Neural cell (in vitro differentiated cells): ENCODE measurements at regions not wholly inside any gene's neighbourhood (a gene's known extent, or its start where the extent isn't known, plus 50 kb on each side); places are given as distances from the start of the nearest gene placed in this dataset.

Experiments
- H2AFZ ChIP-seq: fragments of 200-600, 300-800 bp; sonication (generic), shearing (Covaris generic); 2 replicates; pipeline ENCODE4 v1.6.0; 2014; ENCODE audit warnings: low read depth, mild to moderate bottlenecking, antibody characterized with exemption, low read length, moderate library complexity
- H3F3A ChIP-seq: fragments of 200-600 bp; shearing (Covaris generic); 2 replicates; pipeline ENCODE4 v1.6.1; 2016; ENCODE audit warnings: mild to moderate bottlenecking, moderate library complexity, mixed read lengths, antibody characterized with exemption, low read length; ENCODE audit not compliant: insufficient read depth, poor library complexity, severe bottlenecking
- H3K27ac ChIP-seq: fragments of 200-600, 300-800 bp; sonication (generic), shearing (Covaris generic); 2 replicates; pipeline ENCODE4 v1.5.1; 2014; ENCODE audit warnings: mild to moderate bottlenecking, low read length, moderate library complexity
- H3K27me3 ChIP-seq: fragments of 300-800, 200-600 bp; sonication (generic), shearing (Covaris generic); 2 replicates; pipeline ENCODE4 v1.6.0; 2014; ENCODE audit warnings: mild to moderate bottlenecking, low read depth, low read length, moderate library complexity; ENCODE audit not compliant: insufficient read depth
- H3K36me3 ChIP-seq: fragments of 300-800, 200-600 bp; sonication (generic), shearing (Covaris generic); 2 replicates; pipeline ENCODE4 v1.5.1; 2014; ENCODE audit warnings: mild to moderate bottlenecking, antibody characterized with exemption, low read length, moderate library complexity; ENCODE audit not compliant: insufficient read depth
- H3K4me2 ChIP-seq: fragments of 300-800, 200-600 bp; sonication (generic), shearing (Covaris generic); 2 replicates; pipeline ENCODE4 v1.6.0; 2014; ENCODE audit warnings: mild to moderate bottlenecking, low read length
- H3K4me3 ChIP-seq: fragments of 300-800, 200-600 bp; sonication (generic), shearing (Covaris generic); 2 replicates; pipeline ENCODE4 v1.5.1; 2014; ENCODE audit warnings: mild to moderate bottlenecking, low read length, moderate library complexity
- H3K79me2 ChIP-seq: fragments of 200-600 bp; shearing (Covaris generic); replicated peaks from 2 replicates; pipeline ENCODE4 v1.6.0; 2014; ENCODE audit warnings: mild to moderate bottlenecking, low read length, moderate library complexity; ENCODE audit not compliant: insufficient read depth
- H3K9ac ChIP-seq: fragments of 300-800, 200-600 bp; sonication (generic), shearing (Covaris generic); 2 replicates; pipeline ENCODE4 v1.6.1; 2016; ENCODE audit warnings: mild to moderate bottlenecking, low read length, mixed read lengths
- H3K9me2 ChIP-seq: fragments of 200-600 bp; shearing (Covaris generic); 2 replicates; pipeline ENCODE4 v1.6.1; 2016; ENCODE audit warnings: mild to moderate bottlenecking, low read length, mixed read lengths; ENCODE audit not compliant: insufficient read depth
- H3K9me3 ChIP-seq: fragments of 200-600, 300-800 bp; sonication (generic), shearing (Covaris generic); 2 replicates; pipeline ENCODE4 v1.6.1; 2016; ENCODE audit warnings: mild to moderate bottlenecking, mixed run types, low read length, moderate library complexity, mixed read lengths
- H4K20me1 ChIP-seq: fragments of 200-600 bp; shearing (Covaris generic); 2 replicates; pipeline ENCODE4 v1.6.1; 2016; ENCODE audit warnings: mild to moderate bottlenecking, mixed run types; ENCODE audit not compliant: insufficient read depth
- EP300 ChIP-seq: fragments of 450-650 bp; conservative IDR thresholded peaks from 2 replicates; pipeline ENCODE4 v1.6.1; 2014; ENCODE audit warnings: antibody characterized with exemption, mild to moderate bottlenecking, moderate library complexity; ENCODE audit not compliant: poor library complexity, severe bottlenecking
- EZH2 ChIP-seq: fragments of 200-600, 300-800 bp; shearing (Covaris generic), sonication (generic); IDR thresholded peaks from 2 replicates; pipeline ENCODE4 v1.6.1; 2014; ENCODE audit warnings: antibody characterized with exemption, low read length, borderline replicate concordance, mild to moderate bottlenecking; ENCODE audit not compliant: insufficient read depth, poor library complexity, severe bottlenecking
- MXI1 ChIP-seq: fragments of 450-650 bp; conservative IDR thresholded peaks from 2 replicates; pipeline ENCODE4 v1.6.1; 2014; ENCODE audit warnings: antibody characterized with exemption, mild to moderate bottlenecking; ENCODE audit not compliant: poor library complexity, severe bottlenecking
- POLR2AphosphoS5 ChIP-seq: IDR thresholded peaks from 2 replicates; pipeline ENCODE4 v1.6.1; 2012
- RAD21 ChIP-seq: fragments of 450-650 bp; conservative IDR thresholded peaks from 2 replicates; pipeline ENCODE4 v1.6.1; 2014; ENCODE audit warnings: antibody characterized with exemption, mild to moderate bottlenecking, moderate library complexity
- SMC3 ChIP-seq: fragments of 450-650 bp; conservative IDR thresholded peaks from 2 replicates; pipeline ENCODE4 v1.6.1; 2014; ENCODE audit warnings: antibody characterized with exemption, mild to moderate bottlenecking, moderate library complexity; ENCODE audit not compliant: poor library complexity
- TF ChIP-seq, protein P1 (sequence below): fragments of 450-650 bp; IDR thresholded peaks from 2 replicates; pipeline ENCODE4 v1.5.1; 2014; ENCODE audit warnings: antibody characterized with exemption, mild to moderate bottlenecking, moderate library complexity; ENCODE audit not compliant: poor library complexity, severe bottlenecking
- TF ChIP-seq, protein P2 (sequence below): IDR thresholded peaks from 2 replicates; pipeline ENCODE4 v1.6.1; 2012; ENCODE audit warnings: borderline replicate concordance

DNA sequence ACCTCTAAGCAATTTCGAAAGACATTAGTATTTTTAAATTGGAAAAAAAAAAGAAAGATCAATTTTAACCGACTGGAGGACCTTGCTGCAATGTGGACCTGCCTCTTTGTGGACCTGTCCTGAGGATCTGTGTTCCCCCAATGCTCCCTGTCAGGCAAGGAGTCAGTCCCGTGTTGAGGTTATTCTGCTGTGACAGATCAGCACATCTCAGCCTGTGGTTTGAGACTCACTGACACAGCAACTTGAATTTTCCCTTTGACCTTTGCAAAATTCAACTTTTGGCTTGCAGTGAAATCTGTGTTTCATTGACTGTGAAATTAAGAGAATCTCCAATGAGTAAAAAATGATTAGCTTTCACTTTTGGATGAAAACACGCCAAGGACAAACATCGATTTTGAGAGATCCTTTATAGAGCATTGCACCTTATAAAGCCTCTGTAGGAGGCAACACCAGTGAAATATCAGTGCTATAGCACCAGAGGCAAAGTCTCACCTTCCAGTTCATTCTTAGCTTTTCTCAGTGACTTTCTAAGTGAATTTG, 186.9 kb downstream of the GPAT3 start:
- H2AFZ ChIP-seq: no peak overlapping the region
- no peak overlapping the region for H3K4me2 ChIP-seq
- no peaks in the 10 kb centered on the region for H3K36me3 ChIP-seq
- no peak for TF ChIP-seq POLR2AphosphoS5
- TF ChIP-seq, protein P1, sequence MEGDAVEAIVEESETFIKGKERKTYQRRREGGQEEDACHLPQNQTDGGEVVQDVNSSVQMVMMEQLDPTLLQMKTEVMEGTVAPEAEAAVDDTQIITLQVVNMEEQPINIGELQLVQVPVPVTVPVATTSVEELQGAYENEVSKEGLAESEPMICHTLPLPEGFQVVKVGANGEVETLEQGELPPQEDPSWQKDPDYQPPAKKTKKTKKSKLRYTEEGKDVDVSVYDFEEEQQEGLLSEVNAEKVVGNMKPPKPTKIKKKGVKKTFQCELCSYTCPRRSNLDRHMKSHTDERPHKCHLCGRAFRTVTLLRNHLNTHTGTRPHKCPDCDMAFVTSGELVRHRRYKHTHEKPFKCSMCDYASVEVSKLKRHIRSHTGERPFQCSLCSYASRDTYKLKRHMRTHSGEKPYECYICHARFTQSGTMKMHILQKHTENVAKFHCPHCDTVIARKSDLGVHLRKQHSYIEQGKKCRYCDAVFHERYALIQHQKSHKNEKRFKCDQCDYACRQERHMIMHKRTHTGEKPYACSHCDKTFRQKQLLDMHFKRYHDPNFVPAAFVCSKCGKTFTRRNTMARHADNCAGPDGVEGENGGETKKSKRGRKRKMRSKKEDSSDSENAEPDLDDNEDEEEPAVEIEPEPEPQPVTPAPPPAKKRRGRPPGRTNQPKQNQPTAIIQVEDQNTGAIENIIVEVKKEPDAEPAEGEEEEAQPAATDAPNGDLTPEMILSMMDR: no peak
- TF ChIP-seq, protein P2, sequence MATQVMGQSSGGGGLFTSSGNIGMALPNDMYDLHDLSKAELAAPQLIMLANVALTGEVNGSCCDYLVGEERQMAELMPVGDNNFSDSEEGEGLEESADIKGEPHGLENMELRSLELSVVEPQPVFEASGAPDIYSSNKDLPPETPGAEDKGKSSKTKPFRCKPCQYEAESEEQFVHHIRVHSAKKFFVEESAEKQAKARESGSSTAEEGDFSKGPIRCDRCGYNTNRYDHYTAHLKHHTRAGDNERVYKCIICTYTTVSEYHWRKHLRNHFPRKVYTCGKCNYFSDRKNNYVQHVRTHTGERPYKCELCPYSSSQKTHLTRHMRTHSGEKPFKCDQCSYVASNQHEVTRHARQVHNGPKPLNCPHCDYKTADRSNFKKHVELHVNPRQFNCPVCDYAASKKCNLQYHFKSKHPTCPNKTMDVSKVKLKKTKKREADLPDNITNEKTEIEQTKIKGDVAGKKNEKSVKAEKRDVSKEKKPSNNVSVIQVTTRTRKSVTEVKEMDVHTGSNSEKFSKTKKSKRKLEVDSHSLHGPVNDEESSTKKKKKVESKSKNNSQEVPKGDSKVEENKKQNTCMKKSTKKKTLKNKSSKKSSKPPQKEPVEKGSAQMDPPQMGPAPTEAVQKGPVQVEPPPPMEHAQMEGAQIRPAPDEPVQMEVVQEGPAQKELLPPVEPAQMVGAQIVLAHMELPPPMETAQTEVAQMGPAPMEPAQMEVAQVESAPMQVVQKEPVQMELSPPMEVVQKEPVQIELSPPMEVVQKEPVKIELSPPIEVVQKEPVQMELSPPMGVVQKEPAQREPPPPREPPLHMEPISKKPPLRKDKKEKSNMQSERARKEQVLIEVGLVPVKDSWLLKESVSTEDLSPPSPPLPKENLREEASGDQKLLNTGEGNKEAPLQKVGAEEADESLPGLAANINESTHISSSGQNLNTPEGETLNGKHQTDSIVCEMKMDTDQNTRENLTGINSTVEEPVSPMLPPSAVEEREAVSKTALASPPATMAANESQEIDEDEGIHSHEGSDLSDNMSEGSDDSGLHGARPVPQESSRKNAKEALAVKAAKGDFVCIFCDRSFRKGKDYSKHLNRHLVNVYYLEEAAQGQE: no peak
- no peak overlapping the region for H3K9ac ChIP-seq
- H3K27ac ChIP-seq: no peak overlapping the region
- H4K20me1 ChIP-seq: no peaks in the 10 kb centered on the region
- no peaks in the 10 kb centered on the region for H3K9me2 ChIP-seq
- H3K9me3 ChIP-seq: no peaks in the 10 kb centered on the region
- no peaks in the 10 kb centered on the region for H3K79me2 ChIP-seq
- H3K4me3 ChIP-seq: no peak overlapping the region
- H3F3A ChIP-seq: peaks cover 3% of the 10 kb centered on the region
- peaks cover 4% of the 10 kb centered on the region for H3K27me3 ChIP-seq

DNA sequence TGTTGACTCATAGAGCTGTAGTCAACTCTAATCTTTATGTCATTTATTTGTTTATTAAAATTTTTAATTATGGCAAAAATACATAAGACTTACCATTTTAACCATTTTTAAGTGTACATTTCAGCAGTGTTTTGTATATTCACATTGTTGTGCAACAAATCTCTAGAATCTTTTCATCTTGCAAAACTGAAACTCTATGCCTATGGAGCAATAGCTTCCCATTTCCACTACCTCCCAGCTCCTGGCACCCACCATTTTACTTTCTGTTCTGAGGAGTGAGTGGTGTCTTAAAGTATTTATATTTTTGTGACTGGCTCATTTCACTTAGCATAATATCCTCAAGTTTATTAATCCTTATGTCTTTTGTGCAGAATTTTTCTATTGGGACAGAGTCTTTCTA, 181.0 kb downstream of the GPAT3 start:
- H4K20me1 ChIP-seq: no peaks in the 10 kb centered on the region
- H2AFZ ChIP-seq: no peak overlapping the region
- H3K9me3 ChIP-seq: no peaks in the 10 kb centered on the region

More for the DNA sequence above, 181.0 kb downstream of the GPAT3 start:
- no peak overlapping the region for H3K9ac ChIP-seq
- no peak overlapping the region for H3K4me3 ChIP-seq
- H3K4me2 ChIP-seq: no peak overlapping the region
- no peaks in the 10 kb centered on the region for H3K27me3 ChIP-seq
- H3K36me3 ChIP-seq: no peaks in the 10 kb centered on the region
- TF ChIP-seq, protein P1: no peak
- no peak for TF ChIP-seq SMC3
- no peak for TF ChIP-seq RAD21
- TF ChIP-seq POLR2AphosphoS5: no peak
- TF ChIP-seq MXI1: no peak
- TF ChIP-seq EZH2: no peak
- TF ChIP-seq EP300: no peak
- H3F3A ChIP-seq: no peaks in the 10 kb centered on the region
- H3K79me2 ChIP-seq: no peaks in the 10 kb centered on the region
- no peaks in the 10 kb centered on the region for H3K9me2 ChIP-seq
- no peak overlapping the region for H3K27ac ChIP-seq
